Activated CD4-positive, alpha-beta T cell treated with anti-CD3 and anti-CD28 coated beads for 36 hours (primary cell): ENCODE measurements at regions not wholly inside any gene's neighbourhood (a gene's known extent, or its start where the extent isn't known, plus 50 kb on each side); places are given as distances from the start of the nearest gene placed in this dataset.

Experiments
- ATAC-seq: fragments of 200-7000 bp; cut with Tn5 transposase; one replicate; pipeline ENCODE4 v1.10.0; 2021; ENCODE audit warnings: mild to moderate bottlenecking, moderate library complexity
- CTCF ChIA-PET: fragments of 350-600 bp; sonication (Branson Sonifier 250); formaldehyde crosslinking; loops from one replicate; lab custom pipeline; 2021; ENCODE audit warnings: antibody characterized with exemption; lab: Charles Lee
- POLR2A ChIA-PET: fragments of 350-600 bp; sonication (Branson Sonifier 250); formaldehyde crosslinking; loops from one replicate; lab custom pipeline; 2021; ENCODE audit warnings: antibody characterized with exemption, inconsistent platforms; lab: Charles Lee
- DNase-seq: peaks from one replicate; pipeline ENCODE4 v3.0.0-alpha.2; 2020
- H3K27ac Mint-ChIP-seq: one replicate; pipeline ENCODE4 v1.8.0; 2021; ENCODE audit warnings: mixed read lengths
- H3K27me3 Mint-ChIP-seq: one replicate; pipeline ENCODE4 v1.8.0; 2021; ENCODE audit warnings: mixed read lengths
- H3K36me3 Mint-ChIP-seq: one replicate; pipeline ENCODE4 v1.8.0; 2021; ENCODE audit warnings: low read depth, mixed read lengths
- H3K4me1 Mint-ChIP-seq: one replicate; pipeline ENCODE4 v1.8.0; 2021; ENCODE audit warnings: mixed read lengths
- H3K4me3 Mint-ChIP-seq: one replicate; pipeline ENCODE4 v1.8.0; 2021; ENCODE audit warnings: mild to moderate bottlenecking, moderate library complexity, mixed read lengths
- H3K9me3 Mint-ChIP-seq: one replicate; pipeline ENCODE4 v1.8.0; 2021; ENCODE audit warnings: low read depth, mixed read lengths
- intact Hi-C, 2 experiments: fragments of 100-400 bp; cut with DNase I in 1 of 2; cut with micrococcal nuclease in 1 of 2; formaldehyde crosslinking; loops; one replicate each; pipeline versions ENCODE4 v1.14.2 to v1.15.1; 2022 to 2024; cut with DNase I, micrococcal nuclease

GRCh38 chr16:17657045-17657444, 186.3 kb upstream of the XYLT1 start:
- no peak for DNase-seq
- Mint-ChIP-seq H3K27ac (no peak overlapping the region), H3K36me3 (no peaks in the 10 kb centered on the region), H3K4me1 (no peaks in the 10 kb centered on the region), H3K27me3 (peaks cover 10% of the 10 kb centered on the region), H3K9me3 (no peaks in the 10 kb centered on the region), H3K4me3 (no peak overlapping the region)
- ATAC-seq: no peak
- POLR2A ChIA-PET: no interaction called here
- intact Hi-C loops: no loop called here
- CTCF ChIA-PET: no interaction called here

GRCh38 chr16:17654571-17654970, 183.8 kb upstream of the XYLT1 start:
- H3K4me3 Mint-ChIP-seq: no peak overlapping the region
- DNase-seq (no peak), ATAC-seq (no peak)
- CTCF ChIA-PET: no interaction called here
- no peaks in the 10 kb centered on the region for H3K36me3 Mint-ChIP-seq
- intact Hi-C loops: no loop called here
- no peaks in the 10 kb centered on the region for H3K9me3 Mint-ChIP-seq
- POLR2A ChIA-PET: no interaction called here
- H3K27ac Mint-ChIP-seq: no peak overlapping the region
- peaks cover 10% of the 10 kb centered on the region for H3K27me3 Mint-ChIP-seq
- no peaks in the 10 kb centered on the region for H3K4me1 Mint-ChIP-seq

- no peak overlapping the region for H3K27ac Mint-ChIP-seq
- H3K4me3 Mint-ChIP-seq: no peak overlapping the region
- H3K36me3 Mint-ChIP-seq: no peaks in the 10 kb centered on the region
- DNase-seq (no peak), ATAC-seq (no peak)
- no peaks in the 10 kb centered on the region for H3K4me1 Mint-ChIP-seq
- H3K27me3 Mint-ChIP-seq: peaks cover 10% of the 10 kb centered on the region
- ChIA-PET CTCF (no interaction called here), POLR2A (no interaction called here)
- no peaks in the 10 kb centered on the region for H3K9me3 Mint-ChIP-seq
- intact Hi-C loops: no loop called here
Observed at GRCh38 chr16:17654142-17654541, 183.4 kb upstream of the XYLT1 start.

GRCh38 chr16:17647879-17648872, 177.4 kb upstream of the XYLT1 start:
- H3K27me3 Mint-ChIP-seq: peaks cover 8% of the 10 kb centered on the region
- H3K27ac Mint-ChIP-seq: no peak overlapping the region
- DNase-seq: no peak
- CTCF ChIA-PET: no interaction called here
- no peak for ATAC-seq
- intact Hi-C loops: no loop called here
- peaks cover 4% of the 10 kb centered on the region for H3K9me3 Mint-ChIP-seq
- no peaks in the 10 kb centered on the region for H3K4me1 Mint-ChIP-seq
- no peaks in the 10 kb centered on the region for H3K36me3 Mint-ChIP-seq
- POLR2A ChIA-PET: interaction anchor here (0.7 kb wide), 1 partner anchor 356 kb away, joined by 3 read pairs; no protein-coding TSS in a partner anchor
- no peak overlapping the region for H3K4me3 Mint-ChIP-seq

- H3K27ac Mint-ChIP-seq: no peak overlapping the region
- no peak overlapping the region for H3K4me3 Mint-ChIP-seq
- intact Hi-C loops: no loop called here
- ChIA-PET POLR2A (no interaction called here), CTCF (no interaction called here)
- no peaks in the 10 kb centered on the region for H3K4me1 Mint-ChIP-seq
- H3K9me3 Mint-ChIP-seq: peaks cover 4% of the 10 kb centered on the region
- H3K36me3 Mint-ChIP-seq: no peaks in the 10 kb centered on the region
- DNase-seq (no peak), ATAC-seq (no peak)
- H3K27me3 Mint-ChIP-seq: peaks cover 25% of the 10 kb centered on the region
Observed at GRCh38 chr16:17643935-17644334, 173.2 kb upstream of the XYLT1 start.

GRCh38 chr16:17641990-17642389, 171.2 kb upstream of the XYLT1 start:
- Mint-ChIP-seq H3K4me3 (no peak overlapping the region), H3K9me3 (peaks cover 6% of the 10 kb centered on the region), H3K4me1 (peaks cover 4% of the 10 kb centered on the region), H3K27me3 (peaks cover 25% of the 10 kb centered on the region), H3K36me3 (no peaks in the 10 kb centered on the region), H3K27ac (no peak overlapping the region)
- DNase-seq: no peak
- no peak for ATAC-seq
- intact Hi-C loops: no loop called here
- CTCF ChIA-PET: no interaction called here
- POLR2A ChIA-PET: no interaction called here

- intact Hi-C loops: no loop called here
- POLR2A ChIA-PET: no interaction called here
Observed at GRCh38 chr16:17638134-17638533, 167.4 kb upstream of the XYLT1 start.

GRCh38 chr16:17635183-17635582, 164.4 kb upstream of the XYLT1 start:
- intact Hi-C loops: no loop called here
- Mint-ChIP-seq H3K27ac (no peak overlapping the region), H3K4me3 (no peak overlapping the region), H3K9me3 (peaks cover 2% of the 10 kb centered on the region), H3K36me3 (no peaks in the 10 kb centered on the region), H3K4me1 (peaks cover 4% of the 10 kb centered on the region), H3K27me3 (peaks cover 24% of the 10 kb centered on the region)
- ChIA-PET CTCF (no interaction called here), POLR2A (no interaction called here)
- ATAC-seq: no peak
- DNase-seq: no peak

More at GRCh38 chr16:17638134-17638533, 167.4 kb upstream of the XYLT1 start:
- Mint-ChIP-seq H3K27ac (peak overlapping the region; percentile 4), H3K4me1 (peaks cover 4% of the 10 kb centered on the region), H3K27me3 (peaks cover 25% of the 10 kb centered on the region), H3K36me3 (no peaks in the 10 kb centered on the region), H3K4me3 (no peak overlapping the region), H3K9me3 (peaks cover 2% of the 10 kb centered on the region)
- ATAC-seq (no peak), DNase-seq (peak; percentile 16)
- CTCF ChIA-PET: no interaction called here

GRCh38 chr16:17633181-17633951, 162.6 kb upstream of the XYLT1 start:
- peaks cover 2% of the 10 kb centered on the region for H3K9me3 Mint-ChIP-seq
- intact Hi-C loops: no loop called here

GRCh38 chr16:17632667-17633066, 161.9 kb upstream of the XYLT1 start:
- Mint-ChIP-seq H3K9me3 (no peaks in the 10 kb centered on the region), H3K36me3 (no peaks in the 10 kb centered on the region), H3K4me1 (no peaks in the 10 kb centered on the region), H3K27ac (no peak overlapping the region), H3K27me3 (peaks cover 19% of the 10 kb centered on the region), H3K4me3 (no peak overlapping the region)
- ATAC-seq (no peak), DNase-seq (no peak)
- POLR2A ChIA-PET: no interaction called here
- intact Hi-C loops: no loop called here
- CTCF ChIA-PET: interaction anchor here (1.0 kb wide), 1 partner anchor 54 kb away, joined by 3 read pairs; no protein-coding TSS in a partner anchor

More at GRCh38 chr16:17633181-17633951, 162.6 kb upstream of the XYLT1 start:
- ChIA-PET POLR2A (no interaction called here), CTCF (interaction anchor here (1.0 kb wide), 1 partner anchor 55 kb away, joined by 3 read pairs; no protein-coding TSS in a partner anchor)
- no peak for DNase-seq
- ATAC-seq: no peak
- peaks cover 21% of the 10 kb centered on the region for H3K27me3 Mint-ChIP-seq
- no peak overlapping the region for H3K27ac Mint-ChIP-seq
- H3K36me3 Mint-ChIP-seq: no peaks in the 10 kb centered on the region
- H3K4me1 Mint-ChIP-seq: peaks cover 4% of the 10 kb centered on the region
- no peak overlapping the region for H3K4me3 Mint-ChIP-seq

- intact Hi-C loops: no loop called here
- DNase-seq (no peak), ATAC-seq (no peak)
- Mint-ChIP-seq H3K27me3 (peaks cover 24% of the 10 kb centered on the region), H3K9me3 (peaks cover 16% of the 10 kb centered on the region), H3K36me3 (peaks cover 4% of the 10 kb centered on the region), H3K4me3 (no peak overlapping the region), H3K27ac (no peak overlapping the region), H3K4me1 (no peaks in the 10 kb centered on the region)
- CTCF ChIA-PET: no interaction called here
- POLR2A ChIA-PET: no interaction called here
Observed at GRCh38 chr16:17629936-17630335, 159.2 kb upstream of the XYLT1 start.
